ENCODE measurements at regions not wholly inside any gene's neighbourhood (a gene's known extent, or its start where the extent isn't known, plus 50 kb on each side); places are given as distances from the start of the nearest gene placed in this dataset.

DNA sequence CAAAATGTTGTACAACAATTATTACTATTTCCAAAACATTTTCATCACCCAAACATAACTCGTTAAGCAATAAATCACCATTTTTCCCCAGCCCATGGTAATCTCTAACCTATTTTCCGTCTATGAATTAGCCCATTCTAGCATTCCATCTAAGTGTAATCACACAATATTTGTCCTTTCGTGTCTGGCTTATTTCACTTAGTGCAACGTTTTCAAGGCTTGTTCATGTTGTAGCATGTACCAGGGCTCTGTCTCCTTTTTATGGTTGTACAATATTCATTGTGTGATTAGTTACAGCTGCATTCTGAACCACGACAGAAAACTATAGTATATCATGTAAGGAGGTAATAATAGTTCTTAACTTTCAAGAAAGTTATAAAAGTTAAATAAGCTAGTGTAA lies 656.0 kb upstream of the HS3ST1 start:
- H2AFZ ChIP-seq (ENCODE audit: low read depth), result no peak overlapping the region
- no peaks in the 10 kb centered on the region for H3K9me3 ChIP-seq
- no peaks in the 10 kb centered on the region for H4K20me1 ChIP-seq (ENCODE audit: insufficient read depth)
- 3% methylated on average over 5 of the region's 5 CpGs for WGBS (ENCODE audit: low lambda C conversion rate)
- ChIA-PET CTCF (no interaction called here), POLR2A (no interaction called here)
- no peak for TF ChIP-seq NFIC (IDR thresholded peaks at IDR 0.05; ENCODE audit: borderline replicate concordance)
- TF ChIP-seq RXRA (IDR thresholded peaks at IDR 0.05; ENCODE audit: borderline replicate concordance, low read depth), result no peak
- TF ChIP-seq FOXJ3 (CRISPR knock-in tag; IDR thresholded peaks at IDR 0.05), result no peak
- TF ChIP-seq, protein P1, sequence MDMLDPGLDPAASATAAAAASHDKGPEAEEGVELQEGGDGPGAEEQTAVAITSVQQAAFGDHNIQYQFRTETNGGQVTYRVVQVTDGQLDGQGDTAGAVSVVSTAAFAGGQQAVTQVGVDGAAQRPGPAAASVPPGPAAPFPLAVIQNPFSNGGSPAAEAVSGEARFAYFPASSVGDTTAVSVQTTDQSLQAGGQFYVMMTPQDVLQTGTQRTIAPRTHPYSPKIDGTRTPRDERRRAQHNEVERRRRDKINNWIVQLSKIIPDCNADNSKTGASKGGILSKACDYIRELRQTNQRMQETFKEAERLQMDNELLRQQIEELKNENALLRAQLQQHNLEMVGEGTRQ (IDR thresholded peaks at IDR 0.05; ENCODE audit: borderline replicate concordance, low read depth, low read length), result no peak
- TF ChIP-seq, protein P2, sequence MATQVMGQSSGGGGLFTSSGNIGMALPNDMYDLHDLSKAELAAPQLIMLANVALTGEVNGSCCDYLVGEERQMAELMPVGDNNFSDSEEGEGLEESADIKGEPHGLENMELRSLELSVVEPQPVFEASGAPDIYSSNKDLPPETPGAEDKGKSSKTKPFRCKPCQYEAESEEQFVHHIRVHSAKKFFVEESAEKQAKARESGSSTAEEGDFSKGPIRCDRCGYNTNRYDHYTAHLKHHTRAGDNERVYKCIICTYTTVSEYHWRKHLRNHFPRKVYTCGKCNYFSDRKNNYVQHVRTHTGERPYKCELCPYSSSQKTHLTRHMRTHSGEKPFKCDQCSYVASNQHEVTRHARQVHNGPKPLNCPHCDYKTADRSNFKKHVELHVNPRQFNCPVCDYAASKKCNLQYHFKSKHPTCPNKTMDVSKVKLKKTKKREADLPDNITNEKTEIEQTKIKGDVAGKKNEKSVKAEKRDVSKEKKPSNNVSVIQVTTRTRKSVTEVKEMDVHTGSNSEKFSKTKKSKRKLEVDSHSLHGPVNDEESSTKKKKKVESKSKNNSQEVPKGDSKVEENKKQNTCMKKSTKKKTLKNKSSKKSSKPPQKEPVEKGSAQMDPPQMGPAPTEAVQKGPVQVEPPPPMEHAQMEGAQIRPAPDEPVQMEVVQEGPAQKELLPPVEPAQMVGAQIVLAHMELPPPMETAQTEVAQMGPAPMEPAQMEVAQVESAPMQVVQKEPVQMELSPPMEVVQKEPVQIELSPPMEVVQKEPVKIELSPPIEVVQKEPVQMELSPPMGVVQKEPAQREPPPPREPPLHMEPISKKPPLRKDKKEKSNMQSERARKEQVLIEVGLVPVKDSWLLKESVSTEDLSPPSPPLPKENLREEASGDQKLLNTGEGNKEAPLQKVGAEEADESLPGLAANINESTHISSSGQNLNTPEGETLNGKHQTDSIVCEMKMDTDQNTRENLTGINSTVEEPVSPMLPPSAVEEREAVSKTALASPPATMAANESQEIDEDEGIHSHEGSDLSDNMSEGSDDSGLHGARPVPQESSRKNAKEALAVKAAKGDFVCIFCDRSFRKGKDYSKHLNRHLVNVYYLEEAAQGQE (IDR thresholded peaks at IDR 0.05; ENCODE audit: low read depth, low read length), result no peak
- no peak for TF ChIP-seq GATA2 (CRISPR knock-in tag; IDR thresholded peaks at IDR 0.05)
- no peak for TF ChIP-seq FOXM1 (IDR thresholded peaks at IDR 0.05; ENCODE audit: low read depth)
- no peak for TF ChIP-seq SIN3A (IDR thresholded peaks at IDR 0.05; ENCODE audit: borderline replicate concordance, low read depth, low read length)
- TF ChIP-seq TCF12 (IDR thresholded peaks at IDR 0.05), result no peak
- TF ChIP-seq RFX5 (IDR thresholded peaks at IDR 0.05; ENCODE audit: low read length), result no peak
- TF ChIP-seq, protein P3, sequence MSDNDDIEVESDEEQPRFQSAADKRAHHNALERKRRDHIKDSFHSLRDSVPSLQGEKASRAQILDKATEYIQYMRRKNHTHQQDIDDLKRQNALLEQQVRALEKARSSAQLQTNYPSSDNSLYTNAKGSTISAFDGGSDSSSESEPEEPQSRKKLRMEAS (IDR thresholded peaks at IDR 0.05; ENCODE audit: low read depth), result no peak
- no peaks in the 10 kb centered on the region for H3K79me2 ChIP-seq (ENCODE audit: insufficient read depth)
- no peaks in the 10 kb centered on the region for H3K4me1 ChIP-seq (ENCODE audit: control insufficient read depth in 1 of 2, insufficient read depth in 2 of 2, low read depth in 1 of 2, low read length in 1 of 2)
- no peaks in the 10 kb centered on the region for H3F3A ChIP-seq (replicated peaks; ENCODE audit: insufficient read depth)
- no peak overlapping the region for H3K4me3 ChIP-seq (ENCODE audit: low read depth in 2 of 2, low read length in 1 of 2)
- DNase-seq, result no peak
- no peak overlapping the region for H3K27ac ChIP-seq (ENCODE audit: low read depth in 2 of 2, low read length in 1 of 2)
- H3K27me3 ChIP-seq (ENCODE audit: insufficient read depth), result no peaks in the 10 kb centered on the region
- H3K9me2 ChIP-seq, result no peaks in the 10 kb centered on the region
- no peak overlapping the region for H3K4me2 ChIP-seq
- H3K9ac ChIP-seq, result no peak overlapping the region
- H3K36me3 ChIP-seq (replicated peaks in 1 of 2; ENCODE audit: control insufficient read depth in 1 of 2, insufficient read depth in 2 of 2, low read length in 1 of 2), result no peaks in the 10 kb centered on the region

DNA sequence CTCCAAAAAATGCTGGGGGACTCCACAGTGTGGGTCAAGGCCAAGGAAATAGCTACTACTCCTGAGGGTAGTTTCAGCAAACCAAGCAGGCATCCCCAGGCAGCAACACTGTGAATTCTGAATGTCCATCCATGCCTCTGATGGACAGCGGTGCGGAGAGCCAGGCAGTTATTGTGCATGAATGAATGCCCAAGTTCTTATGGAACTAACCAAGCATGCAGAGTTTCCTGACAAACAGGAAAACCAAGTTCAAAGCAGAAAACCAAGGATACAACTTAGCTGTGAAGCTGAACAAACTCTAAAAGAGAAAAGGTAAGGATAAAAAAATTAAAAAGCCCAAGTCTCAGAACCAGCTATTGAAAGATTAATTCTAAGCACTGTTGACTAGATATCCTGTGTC lies 642.6 kb upstream of the HS3ST1 start:
- no peaks in the 10 kb centered on the region for H3K4me1 ChIP-seq (ENCODE audit: control insufficient read depth in 1 of 2, insufficient read depth in 2 of 2, low read depth in 1 of 2, low read length in 1 of 2)
- no peaks in the 10 kb centered on the region for H3F3A ChIP-seq (replicated peaks; ENCODE audit: insufficient read depth)
- TF ChIP-seq, protein P4, sequence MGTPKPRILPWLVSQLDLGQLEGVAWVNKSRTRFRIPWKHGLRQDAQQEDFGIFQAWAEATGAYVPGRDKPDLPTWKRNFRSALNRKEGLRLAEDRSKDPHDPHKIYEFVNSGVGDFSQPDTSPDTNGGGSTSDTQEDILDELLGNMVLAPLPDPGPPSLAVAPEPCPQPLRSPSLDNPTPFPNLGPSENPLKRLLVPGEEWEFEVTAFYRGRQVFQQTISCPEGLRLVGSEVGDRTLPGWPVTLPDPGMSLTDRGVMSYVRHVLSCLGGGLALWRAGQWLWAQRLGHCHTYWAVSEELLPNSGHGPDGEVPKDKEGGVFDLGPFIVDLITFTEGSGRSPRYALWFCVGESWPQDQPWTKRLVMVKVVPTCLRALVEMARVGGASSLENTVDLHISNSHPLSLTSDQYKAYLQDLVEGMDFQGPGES (IDR thresholded peaks at IDR 0.05; ENCODE audit: low read depth, low read length), result no peak
- TF ChIP-seq RFX5 (IDR thresholded peaks at IDR 0.05; ENCODE audit: low read length), result no peak
- TF ChIP-seq, protein P5, sequence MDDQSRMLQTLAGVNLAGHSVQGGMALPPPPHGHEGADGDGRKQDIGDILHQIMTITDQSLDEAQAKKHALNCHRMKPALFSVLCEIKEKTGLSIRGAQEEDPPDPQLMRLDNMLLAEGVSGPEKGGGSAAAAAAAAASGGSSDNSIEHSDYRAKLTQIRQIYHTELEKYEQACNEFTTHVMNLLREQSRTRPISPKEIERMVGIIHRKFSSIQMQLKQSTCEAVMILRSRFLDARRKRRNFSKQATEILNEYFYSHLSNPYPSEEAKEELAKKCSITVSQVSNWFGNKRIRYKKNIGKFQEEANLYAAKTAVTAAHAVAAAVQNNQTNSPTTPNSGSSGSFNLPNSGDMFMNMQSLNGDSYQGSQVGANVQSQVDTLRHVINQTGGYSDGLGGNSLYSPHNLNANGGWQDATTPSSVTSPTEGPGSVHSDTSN (IDR thresholded peaks at IDR 0.05), result no peak
- no peak for TF ChIP-seq TEAD4 (IDR thresholded peaks at IDR 0.05; ENCODE audit: borderline replicate concordance, insufficient read depth)
- TF ChIP-seq MXI1 (IDR thresholded peaks at IDR 0.05; ENCODE audit: low read depth, low read length), result no peak
- TF ChIP-seq RXRA (IDR thresholded peaks at IDR 0.05; ENCODE audit: borderline replicate concordance, low read depth), result no peak
- TF ChIP-seq FOXM1 (IDR thresholded peaks at IDR 0.05; ENCODE audit: low read depth), result no peak
- no peak for TF ChIP-seq GATA2 (CRISPR knock-in tag; IDR thresholded peaks at IDR 0.05)
- no peak for TF ChIP-seq POLR2AphosphoS5 (IDR thresholded peaks at IDR 0.05; ENCODE audit: low read depth, low read length)
- H3K9me2 ChIP-seq, result no peaks in the 10 kb centered on the region
- H3K4me2 ChIP-seq, result no peak overlapping the region
- no peaks in the 10 kb centered on the region for H3K9me3 ChIP-seq
- no peaks in the 10 kb centered on the region for H3K27me3 ChIP-seq (ENCODE audit: insufficient read depth)
- H3K36me3 ChIP-seq (replicated peaks in 1 of 2; ENCODE audit: control insufficient read depth in 1 of 2, insufficient read depth in 2 of 2, low read length in 1 of 2), result no peaks in the 10 kb centered on the region
- ChIA-PET POLR2A (no interaction called here), CTCF (no interaction called here)
- no peak overlapping the region for H3K27ac ChIP-seq (ENCODE audit: low read depth in 2 of 2, low read length in 1 of 2)
- no peak overlapping the region for H2AFZ ChIP-seq (ENCODE audit: low read depth)
- 35% methylated on average over 2 of the region's 2 CpGs for WGBS (ENCODE audit: low lambda C conversion rate)
- H3K9ac ChIP-seq, result no peak overlapping the region
- DNase-seq, result no peak
- no peak overlapping the region for H3K4me3 ChIP-seq (ENCODE audit: low read depth in 2 of 2, low read length in 1 of 2)
- H4K20me1 ChIP-seq (ENCODE audit: insufficient read depth), result no peaks in the 10 kb centered on the region
- no peaks in the 10 kb centered on the region for H3K79me2 ChIP-seq (ENCODE audit: insufficient read depth)
